HG03175 (cell line): ENCODE measurements at regions not wholly inside any gene's neighbourhood (a gene's known extent, or its start where the extent isn't known, plus 50 kb on each side); places are given as distances from the start of the nearest gene placed in this dataset.
"Not testable (repeated sequence)": the region's sequence is repeated elsewhere in the genome, so short reads cannot be mapped to it uniquely, and the experiment has no call there.

Experiments used
- ATAC-seq: cut with Tn5 transposase; IDR thresholded peaks from one replicate; pipeline ENCODE4 v1.9.1; 2021; ENCODE audit warnings: mild to moderate bottlenecking, moderate library complexity; ENCODE audit not compliant: unreplicated experiment

DNA sequence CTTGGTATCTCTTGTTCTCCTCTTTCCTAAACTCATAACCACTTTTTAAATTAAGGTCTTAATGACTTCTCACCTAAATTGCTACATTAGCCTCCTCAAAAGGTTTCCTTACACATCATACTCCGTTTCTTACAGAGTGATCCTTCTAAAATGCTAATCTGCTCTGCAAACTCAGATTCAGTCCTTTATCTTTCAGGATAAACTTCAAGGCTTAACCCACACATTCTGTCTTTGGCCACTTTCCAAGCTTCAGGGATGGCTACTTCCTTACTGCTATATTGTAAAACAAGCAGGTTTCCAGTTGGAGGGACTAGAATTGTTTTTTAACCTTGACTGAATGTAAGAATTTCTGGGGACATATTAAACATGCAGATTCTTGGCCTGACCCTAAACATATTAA, 105.5 kb upstream of the CHD1 start:
- no peak for ATAC-seq

DNA sequence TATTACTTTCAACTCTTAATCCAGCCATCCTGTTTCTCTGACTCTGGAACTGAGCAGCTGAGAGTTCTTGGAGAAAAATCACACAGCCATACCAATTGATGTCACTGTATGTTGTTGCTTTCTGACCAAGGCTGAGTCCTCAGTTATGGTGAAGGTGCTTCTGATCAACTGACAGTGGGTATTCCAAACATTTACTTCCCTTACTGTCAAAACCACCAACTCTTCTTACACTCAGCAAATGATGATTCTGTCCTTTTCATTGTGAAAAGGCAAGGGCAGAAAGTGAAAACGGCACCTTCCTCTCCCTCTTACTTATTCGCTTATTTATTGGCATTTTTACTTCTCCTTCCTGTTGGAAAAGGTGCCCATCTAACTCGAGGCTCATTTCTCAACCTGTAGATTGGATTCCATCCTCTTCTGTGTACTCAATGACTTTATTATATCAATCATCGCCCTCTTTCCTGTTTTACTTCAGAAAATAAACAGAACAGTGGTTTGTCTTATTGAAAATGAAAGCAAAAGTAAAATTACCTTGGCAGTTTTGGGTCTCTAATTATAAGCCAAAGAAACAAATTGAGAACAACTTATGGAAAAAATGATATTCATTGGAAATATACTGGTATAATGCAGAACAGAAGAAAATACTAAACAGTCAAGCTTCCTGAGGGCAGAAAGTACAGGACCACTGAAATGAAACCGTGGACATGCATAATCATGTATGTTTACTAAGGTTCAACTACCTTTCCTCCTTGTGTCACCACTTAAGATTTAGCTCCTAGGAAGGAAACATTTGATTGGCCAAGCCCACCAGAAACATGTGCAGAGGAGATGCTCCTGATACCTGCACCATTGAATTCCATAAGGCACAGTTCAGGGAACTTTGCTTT, 104.5 kb upstream of the CHD1 start:
- peak; percentile 27 for ATAC-seq

DNA sequence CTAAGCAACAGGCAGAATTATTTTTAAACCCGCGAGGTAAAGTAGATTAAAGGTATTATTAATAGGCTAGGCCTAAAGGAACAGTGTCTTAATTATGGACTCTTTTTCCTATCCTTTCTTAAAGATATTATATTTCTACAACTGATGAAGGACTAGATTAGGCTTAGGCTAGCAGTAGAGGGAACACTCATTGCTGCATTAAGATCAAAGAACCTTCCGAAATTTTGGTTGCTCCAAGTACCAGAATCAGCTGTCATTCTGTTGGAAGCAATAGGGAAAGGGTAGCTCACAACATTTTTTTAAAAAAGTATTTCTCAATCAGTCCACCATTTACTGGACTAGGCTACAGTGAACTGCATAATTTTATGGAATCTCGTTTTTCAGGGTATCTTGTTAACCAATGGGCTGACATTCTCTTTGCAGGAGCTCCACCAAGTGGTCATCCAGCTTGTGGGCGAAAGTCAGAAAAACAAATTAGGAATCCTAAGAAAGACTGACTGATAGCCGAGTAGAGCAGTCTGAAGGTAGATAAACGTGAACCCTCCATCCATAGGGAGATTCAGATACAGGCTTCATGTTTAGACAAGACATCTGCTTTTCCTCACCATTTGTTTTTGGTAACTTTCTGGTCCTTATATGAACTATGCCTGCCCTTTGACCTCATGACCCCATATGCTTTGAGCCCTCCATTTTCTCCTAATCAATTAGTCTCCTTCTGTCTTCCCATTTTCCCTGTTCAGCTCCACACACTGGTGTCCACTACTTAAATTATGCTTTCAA, 103.6 kb upstream of the CHD1 start:
- peak; percentile 36 for ATAC-seq

DNA sequence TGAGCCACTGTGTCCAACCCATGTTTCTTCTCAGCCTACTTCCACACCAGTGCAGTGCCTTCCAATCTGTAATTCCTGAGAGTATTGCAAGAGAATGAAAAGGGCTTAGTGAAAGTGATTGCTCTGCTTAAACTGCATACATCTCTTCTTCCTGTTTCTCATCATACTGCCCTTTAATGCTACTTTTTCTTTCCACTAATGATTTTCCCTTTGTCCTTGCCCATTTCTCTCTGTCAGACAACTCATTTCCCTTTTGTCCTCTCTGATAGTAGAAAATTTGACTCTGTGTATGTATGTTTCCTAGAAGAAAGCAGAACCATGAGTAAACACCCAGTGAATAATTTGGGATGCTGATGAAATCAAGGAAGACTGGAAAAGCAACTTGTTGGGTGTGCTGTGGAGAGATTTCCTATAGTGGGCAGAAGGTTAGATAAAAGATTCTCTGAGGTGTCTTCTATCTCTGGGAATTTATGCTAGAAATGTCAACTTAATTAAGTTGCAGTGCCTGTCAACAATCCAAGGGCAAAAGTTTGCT, 102.2 kb upstream of the CHD1 start:
- no peak for ATAC-seq

DNA sequence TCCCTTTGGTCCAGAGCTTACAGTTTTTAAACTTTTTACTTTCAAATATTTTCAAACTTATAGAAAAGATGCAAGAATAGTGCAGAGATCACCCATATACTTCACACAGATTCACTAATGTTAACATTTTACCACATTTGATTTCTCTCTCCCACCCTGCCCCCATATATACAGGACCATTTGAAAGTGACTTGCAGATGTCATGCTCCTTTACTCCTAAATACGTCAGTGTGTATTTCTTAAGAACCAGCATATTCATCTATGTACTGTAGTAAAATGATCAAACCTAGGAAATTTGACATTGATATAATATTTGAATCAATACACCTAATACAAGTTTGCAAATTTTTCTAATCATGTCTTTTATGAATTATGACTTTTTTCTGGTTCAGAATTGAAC, 100.4 kb upstream of the CHD1 start:
- ATAC-seq: no peak

DNA sequence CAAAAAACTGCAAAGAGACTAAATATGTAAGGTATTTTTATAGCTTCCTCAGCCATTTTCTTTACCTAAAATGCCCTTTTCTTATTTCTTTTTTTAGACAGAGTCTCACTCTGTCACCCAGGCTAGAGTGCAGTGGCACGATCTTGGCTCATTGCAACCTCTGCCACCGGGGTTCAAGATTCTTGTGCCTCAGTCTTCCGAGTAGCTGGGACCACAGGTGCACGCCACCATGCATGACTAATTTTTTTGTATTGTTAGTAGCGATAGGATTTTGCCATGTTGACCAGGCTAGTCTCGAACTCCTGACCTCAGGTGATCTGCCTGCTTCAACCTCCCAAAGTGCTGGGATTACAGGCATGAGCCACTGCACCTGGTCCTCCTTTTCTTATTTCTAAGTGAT, 99.4 kb upstream of the CHD1 start:
- not testable (repeated sequence) for ATAC-seq

DNA sequence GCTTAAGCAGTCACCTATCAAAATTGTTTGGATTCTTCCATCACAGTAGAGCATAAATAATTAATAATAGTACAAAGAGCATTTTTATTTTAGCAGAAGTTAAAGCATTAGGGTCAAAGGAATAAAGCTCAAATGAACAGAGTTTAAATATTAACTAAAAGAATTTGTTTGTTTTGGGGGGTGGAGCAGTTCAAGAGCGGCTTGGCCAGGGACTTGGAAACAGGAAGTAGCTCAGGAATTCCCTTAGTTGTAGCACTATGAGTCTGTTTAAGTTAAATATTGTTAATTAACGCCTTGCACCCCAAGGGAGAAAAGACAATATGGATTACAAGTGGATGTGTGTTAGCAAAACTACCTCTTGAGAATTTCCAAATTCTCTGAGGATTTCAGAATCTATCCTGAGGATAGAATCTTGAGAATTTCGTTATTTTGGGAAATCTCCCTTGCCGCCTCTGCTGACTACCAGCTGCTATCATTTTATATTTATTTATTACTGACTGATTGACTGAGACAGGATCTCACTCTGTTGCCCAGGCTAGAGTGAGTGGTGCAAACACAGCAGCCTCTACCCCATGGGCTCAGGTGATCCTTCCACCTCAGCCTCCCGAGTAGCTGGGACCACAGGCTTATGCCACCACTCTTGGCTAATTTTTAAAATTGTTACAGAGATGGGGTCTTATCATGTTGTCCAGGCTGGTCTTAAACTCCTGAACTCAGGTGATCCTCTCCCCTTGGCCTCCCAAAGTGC, 96.7 kb upstream of the CHD1 start:
- no peak for ATAC-seq

DNA sequence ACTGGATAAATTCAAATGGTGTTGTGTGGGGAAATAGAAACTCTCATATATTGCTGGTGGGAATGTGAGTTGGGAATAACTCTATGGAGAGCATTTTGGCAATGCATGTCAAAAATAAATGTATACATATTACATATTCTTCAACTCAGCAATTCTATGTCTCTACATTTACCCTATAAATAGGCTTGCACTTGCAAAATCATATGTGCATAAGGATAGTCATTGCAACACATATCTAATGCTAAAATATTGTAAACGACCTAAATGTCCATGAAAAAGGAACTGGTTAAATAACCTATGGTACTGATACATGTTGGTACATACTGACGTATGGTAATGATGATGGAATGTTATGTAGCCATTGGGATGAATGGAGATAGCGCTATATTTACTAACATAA, 94.5 kb upstream of the CHD1 start:
- no peak for ATAC-seq

DNA sequence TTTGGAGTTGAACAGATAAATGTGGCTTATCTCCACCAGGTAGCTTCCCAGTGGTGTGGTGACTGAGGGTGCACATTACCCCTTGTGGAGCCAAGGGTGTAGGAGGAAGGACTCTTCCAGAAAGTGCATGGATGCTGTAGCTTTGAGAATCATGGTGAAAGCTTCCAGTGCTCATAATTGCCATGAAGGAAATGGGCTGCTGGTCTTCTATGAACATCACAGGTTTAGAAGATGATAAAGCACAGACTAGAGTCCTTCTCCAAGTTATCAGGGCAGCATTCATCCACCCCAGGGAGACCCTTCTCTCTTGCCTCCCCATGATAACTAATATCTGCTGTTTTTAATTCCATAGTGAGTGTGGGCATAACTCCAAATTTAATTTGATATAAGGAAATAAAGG, 93.4 kb upstream of the CHD1 start:
- ATAC-seq: no peak

DNA sequence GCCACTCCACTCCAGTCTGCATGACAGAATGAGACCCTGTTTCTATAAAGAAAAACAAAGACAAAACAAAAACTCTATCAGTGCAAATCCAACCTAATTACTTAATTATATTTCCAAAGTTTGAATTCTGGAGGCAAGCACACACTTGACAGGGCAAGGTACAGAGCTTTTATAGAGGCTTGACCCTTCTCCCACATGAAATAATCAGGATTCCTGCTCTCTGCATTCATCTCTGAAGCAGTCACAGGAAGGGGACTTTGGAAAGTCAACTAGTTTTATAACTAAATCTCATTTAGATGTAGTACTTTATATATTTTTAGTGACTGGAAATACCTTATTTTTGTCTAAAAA, 91.9 kb upstream of the CHD1 start:
- no peak for ATAC-seq

DNA sequence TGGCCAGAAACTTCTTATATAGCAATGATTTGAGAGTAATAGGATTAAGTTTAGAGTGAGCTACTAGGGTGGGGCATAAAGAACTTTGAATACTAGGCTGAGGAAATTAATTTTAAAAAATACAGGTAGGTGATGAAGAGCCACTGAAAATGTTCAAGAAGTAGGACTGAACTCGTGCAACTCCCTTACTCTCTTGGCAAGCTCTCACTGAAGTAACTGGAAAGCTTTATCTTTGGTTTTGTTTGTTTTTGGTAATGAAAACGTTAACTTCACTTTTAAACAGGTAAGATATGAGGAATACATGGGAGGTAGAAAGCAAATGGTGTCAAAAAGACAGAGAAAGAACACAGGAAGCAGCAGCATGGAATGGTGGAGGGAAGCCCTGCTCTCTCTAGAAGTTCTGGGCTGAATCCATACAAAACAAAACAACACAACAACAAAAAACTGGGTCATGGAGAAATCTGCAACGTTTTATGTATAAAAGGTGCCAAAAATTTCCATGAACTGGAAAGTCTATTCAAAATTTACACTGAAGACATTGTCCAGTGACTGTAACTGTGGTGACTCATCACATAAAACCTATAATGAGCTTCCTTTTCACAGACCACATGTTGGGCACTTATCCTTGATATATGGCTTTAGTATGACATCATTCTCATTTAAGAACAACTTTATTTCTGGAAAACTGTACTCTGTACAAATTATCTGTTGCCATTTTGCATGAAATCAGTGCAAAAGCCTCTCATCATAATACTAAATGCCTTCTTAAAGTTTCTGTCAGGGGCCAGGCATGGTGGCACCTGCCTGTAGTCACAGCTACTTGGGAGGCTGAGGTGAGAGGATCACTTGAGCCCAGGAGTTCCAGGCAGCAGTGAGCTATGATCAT, 91.2 kb upstream of the CHD1 start:
- no peak for ATAC-seq

DNA sequence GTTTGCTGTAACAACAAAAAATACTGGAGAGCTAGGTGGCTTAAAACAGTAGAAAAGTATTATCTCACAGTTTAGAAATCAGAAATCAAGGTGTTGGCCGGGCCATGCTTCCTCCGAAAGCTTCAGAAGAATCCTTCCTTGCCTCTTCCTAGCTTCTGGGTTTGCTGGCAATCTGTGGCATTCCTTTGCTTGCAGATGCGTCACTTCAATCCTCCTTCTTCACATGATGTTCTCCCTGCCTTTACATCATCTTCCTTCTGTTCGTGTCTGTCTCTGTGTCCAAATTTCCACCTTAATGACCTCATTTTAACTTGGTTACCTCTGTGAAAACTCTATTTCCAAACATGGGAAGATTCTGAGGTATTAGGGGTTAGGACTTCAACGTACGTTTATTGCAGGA, 90.4 kb upstream of the CHD1 start:
- no peak for ATAC-seq

DNA sequence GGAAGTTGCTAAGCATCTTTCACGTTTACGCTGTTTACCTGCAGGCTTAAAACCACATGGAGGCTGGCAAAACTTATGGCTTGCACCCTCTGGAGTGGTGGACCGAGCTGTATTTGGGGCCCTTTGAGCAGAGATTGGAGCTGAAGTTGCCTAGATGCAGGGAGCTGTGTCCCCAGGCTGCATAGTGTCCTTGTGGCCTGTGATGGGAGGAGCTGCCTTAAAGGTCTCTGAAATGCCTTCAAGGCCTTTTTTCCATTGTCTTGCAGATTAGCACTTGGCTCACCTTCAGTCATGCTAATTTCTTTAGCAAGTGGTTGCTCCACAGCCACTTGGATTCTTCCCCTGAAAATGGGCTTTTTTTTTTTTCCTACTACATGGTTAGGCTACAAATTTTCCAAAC, 81.5 kb upstream of the CHD1 start:
- no peak for ATAC-seq

DNA sequence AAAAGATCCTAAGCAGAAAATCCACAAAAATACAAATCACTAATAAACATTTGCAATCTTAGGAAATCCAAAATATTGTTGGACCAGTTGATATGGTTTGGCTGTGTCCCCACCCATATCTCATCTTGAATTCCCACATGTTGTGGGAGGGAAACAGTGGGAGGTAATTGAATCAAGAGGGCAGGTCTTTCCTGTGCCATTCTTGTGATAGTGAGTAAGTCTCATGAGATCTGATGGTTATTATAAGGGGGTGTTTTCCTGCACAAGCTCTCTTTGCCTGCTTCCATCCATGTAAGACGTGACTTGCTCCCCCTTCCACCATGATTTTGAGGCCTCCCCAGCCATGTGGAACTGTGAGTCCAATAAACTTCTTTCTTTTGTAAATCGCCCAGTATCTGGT, 79.2 kb upstream of the CHD1 start:
- ATAC-seq: not testable (repeated sequence)

DNA sequence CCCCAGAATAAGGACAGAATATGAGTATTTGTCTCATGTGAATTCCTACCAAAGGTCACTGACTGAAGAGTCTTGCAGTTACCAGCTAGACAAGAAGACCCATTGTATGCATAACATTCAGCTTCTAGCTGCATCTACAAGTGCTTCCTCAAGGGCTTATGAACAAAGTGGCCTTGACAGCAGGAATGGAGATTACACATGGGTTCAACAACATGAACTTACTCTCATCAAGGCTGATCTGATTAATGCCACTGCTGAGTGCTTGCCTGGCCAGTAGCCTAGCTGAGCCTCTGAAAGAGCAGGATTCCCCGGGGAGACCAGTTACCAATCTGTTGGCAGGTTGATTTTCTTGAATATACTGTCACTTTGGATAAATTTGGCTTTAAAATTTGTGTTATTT, 76.7 kb upstream of the CHD1 start:
- ATAC-seq: peak; percentile 10

DNA sequence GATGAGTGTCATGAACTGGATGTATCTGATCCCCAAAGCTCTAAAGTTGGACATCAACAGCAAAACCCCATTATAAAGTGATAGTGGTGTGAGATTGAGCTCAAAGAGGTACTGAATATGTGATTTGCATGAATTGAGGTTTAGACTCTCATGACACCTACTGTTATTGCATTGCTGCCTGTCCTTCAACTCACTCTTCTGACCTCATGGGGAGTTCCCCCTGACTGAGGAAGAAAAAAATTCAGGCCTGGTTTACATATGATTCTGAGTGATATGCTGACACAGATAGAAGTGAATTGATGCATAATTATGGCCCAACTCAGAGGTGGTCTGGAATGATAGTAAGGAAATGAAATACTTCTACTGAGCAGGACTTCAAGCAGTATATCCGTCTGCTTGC, 76.2 kb upstream of the CHD1 start:
- peak; percentile 100 for ATAC-seq

DNA sequence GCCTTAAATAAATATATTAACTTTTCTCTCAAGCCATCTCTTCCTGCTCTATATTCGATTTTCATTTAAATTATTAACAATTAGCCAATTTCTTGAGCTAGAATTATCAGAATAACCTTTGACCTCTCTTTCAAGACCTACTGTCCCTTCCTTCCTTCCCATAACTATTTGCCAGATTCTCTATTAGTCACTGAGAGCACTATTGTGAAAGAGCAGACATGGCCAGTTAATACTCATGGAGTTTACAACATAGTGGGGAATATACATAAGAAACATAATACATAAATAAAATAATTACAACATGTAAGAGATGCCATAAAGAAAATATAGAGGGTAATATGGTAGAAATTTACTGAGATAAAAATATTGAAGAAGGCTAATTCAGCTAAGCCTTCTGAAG, 72.1 kb upstream of the CHD1 start:
- ATAC-seq: no peak

DNA sequence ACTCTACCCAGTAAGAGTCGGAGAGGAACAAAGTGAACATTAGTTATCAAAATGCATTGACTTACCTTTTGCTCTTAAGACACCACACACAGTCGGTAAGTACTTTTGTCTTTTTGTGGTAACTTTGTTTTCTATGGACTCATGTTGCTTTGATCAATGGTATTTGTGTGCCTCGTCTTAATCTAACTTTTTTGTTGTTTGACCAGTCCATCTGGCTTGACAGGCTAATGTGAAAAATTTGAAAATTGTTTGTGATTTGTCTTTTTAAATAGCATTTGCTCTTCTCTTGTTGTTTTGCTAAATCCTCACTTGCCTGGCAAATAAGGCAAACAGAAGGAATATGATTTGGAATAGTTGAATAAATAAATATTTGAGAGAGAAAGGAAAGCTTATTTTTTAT, 71.4 kb upstream of the CHD1 start:
- no peak for ATAC-seq

DNA sequence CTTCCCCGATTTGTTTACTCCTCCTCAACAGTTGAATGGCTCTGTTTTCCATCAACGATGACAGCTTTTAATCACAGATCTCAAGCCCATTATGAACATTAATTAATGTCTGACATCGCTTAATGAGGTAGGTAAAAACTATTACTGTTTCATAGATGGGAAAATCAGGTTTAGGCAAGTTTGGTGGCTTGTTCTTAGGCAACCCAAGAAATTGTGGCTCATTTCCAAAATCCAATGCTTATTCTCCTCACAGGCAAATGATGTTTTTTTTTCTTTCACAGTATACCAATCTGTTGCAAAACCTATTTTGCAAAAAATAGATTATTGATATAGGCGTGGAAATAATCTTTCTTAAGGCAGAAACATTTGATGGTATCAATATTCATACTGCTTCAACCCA, 70.8 kb upstream of the CHD1 start:
- no peak for ATAC-seq

DNA sequence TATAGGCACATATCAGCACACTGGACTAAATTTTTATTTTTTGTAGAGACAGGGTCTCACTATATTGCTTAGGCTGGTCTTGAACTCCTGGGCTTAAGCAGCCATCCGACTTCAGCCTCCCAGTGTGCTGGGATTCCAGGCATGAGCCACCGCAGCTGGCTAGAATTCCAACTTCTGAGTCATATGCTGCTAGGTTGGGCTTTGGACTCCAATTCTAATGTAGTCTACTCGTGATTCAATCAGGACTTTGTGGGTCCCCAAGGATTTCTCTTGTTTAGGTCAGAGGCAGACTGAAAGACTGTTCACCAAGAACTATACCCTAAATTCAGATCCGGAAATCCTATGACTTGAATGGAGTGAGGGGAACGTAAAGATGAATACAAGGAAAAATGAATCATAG, 68.2 kb upstream of the CHD1 start:
- no peak for ATAC-seq
